Body of pancreas (tissue), 4 donors: ENCODE measurements at regions not wholly inside any gene's neighbourhood (a gene's known extent, or its start where the extent isn't known, plus 50 kb on each side); places are given as distances from the start of the nearest gene placed in this dataset.

Source experiments
- ATAC-seq: fragments of 150-250 bp; one replicate; pipeline ENCODE4 v1.9.1; 2016
- DNase-seq, 4 donors: peaks; one replicate each; pipeline ENCODE4 v3.0.0-alpha.2; 2019
- H3K27ac ChIP-seq, 4 donors: fragments of 200-600 bp; sonication (generic); 1 replicate in 3 of 4; 2 replicates in 1 of 4; pipeline versions ENCODE4 v1.5.1 to v1.6.1; 2016 to 2019; ENCODE audit warnings: mild to moderate bottlenecking in 1 of 4, mixed read lengths in 1 of 4, moderate library complexity in 1 of 4
- H3K27me3 ChIP-seq, 2 donors: fragments of 200-600 bp; sonication (generic); one replicate each; pipeline ENCODE4 v1.6.0; 2016; ENCODE audit warnings: mild to moderate bottlenecking in 1 of 2
- H3K36me3 ChIP-seq, 2 donors: fragments of 200-600 bp; sonication (generic); replicated peaks in 1 of 2; 2 replicates each; pipeline ENCODE4 v1.5.1; 2016; ENCODE audit warnings: low read depth in 2 of 2; ENCODE audit not compliant: insufficient read depth in 1 of 2
- H3K4me1 ChIP-seq: fragments of 200-600 bp; sonication (generic); one replicate; pipeline ENCODE4 v1.6.0; 2016
- H3K4me3 ChIP-seq, 2 donors: fragments of 200-600 bp; sonication (generic); 1 replicate in 1 of 2; 2 replicates in 1 of 2; pipeline ENCODE4 v1.5.1; 2016 to 2019
- H3K9me3 ChIP-seq, 3 donors: fragments of 200-600 bp; sonication (generic); 1 replicate in 2 of 3; 2 replicates in 1 of 3; pipeline ENCODE4 v1.5.1; 2016
- CTCF ChIP-seq, 7 experiments: fragments of 450-650 bp in 4 of 7; fragments of 200-600 bp in 3 of 7; sonication (generic) in 3 of 7; IDR thresholded peaks; one replicate each; pipeline ENCODE4 v1.5.1; 2016 to 2019; ENCODE audit warnings: antibody characterized with exemption in 7 of 7
- POLR2A ChIP-seq, 3 donors: fragments of 450-650 bp; IDR thresholded peaks; one replicate each; pipeline ENCODE4 v1.6.1; 2016; ENCODE audit warnings: antibody characterized with exemption in 3 of 3, mild to moderate bottlenecking in 2 of 3
- WGBS, 2 donors: methylation state at CpG; one replicate each; pipeline ENCODE4 v1.1.5; 2017; 5-methylcytosine and 5-hydroxymethylcytosine counted together
- intact Hi-C: fragments of 100-400 bp; cut with DNase I; formaldehyde crosslinking; loops from one replicate; pipeline ENCODE4 v1.15.1; 2023

GRCh38 chr1:38175121-38175520, 128.5 kb upstream of the POU3F1 start:
- intact Hi-C loops, result no loop called here
- Histone ChIP-seq H3K27me3 (no peaks in the 10 kb centered on the region), H3K9me3 (no peaks in the 10 kb centered on the region), H3K27ac (no peak overlapping the region), H3K4me3 (no peak overlapping the region), H3K4me1 (no peaks in the 10 kb centered on the region), H3K36me3 (no peaks in the 10 kb centered on the region)
- ATAC-seq (no peak), DNase-seq (no peak)
- 60 to 70% methylated on average over 9 of the region's 9 CpGs for WGBS, 2 donors
- TF ChIP-seq POLR2A (IDR thresholded peaks at IDR 0.05) (no peak), CTCF (IDR thresholded peaks at IDR 0.05) (no peak)

GRCh38 chr1:38173848-38174247, 127.3 kb upstream of the POU3F1 start:
- Histone ChIP-seq H3K4me1 (no peaks in the 10 kb centered on the region), H3K4me3 (no peak overlapping the region), H3K36me3 (no peaks in the 10 kb centered on the region), H3K9me3 (no peaks in the 10 kb centered on the region), H3K27me3 (no peaks in the 10 kb centered on the region), H3K27ac (no peak overlapping the region)
- 47 to 80% methylated on average over 4 to 5 of the region's 5 CpGs for WGBS, 2 donors
- DNase-seq (no peak), ATAC-seq (no peak)
- intact Hi-C loops, result no loop called here
- no peak for TF ChIP-seq CTCF (IDR thresholded peaks at IDR 0.05)

GRCh38 chr1:38173157-38173831, 126.7 kb upstream of the POU3F1 start:
- intact Hi-C loops, result no loop called here
- TF ChIP-seq CTCF (IDR thresholded peaks at IDR 0.05), result no peak
- DNase-seq, result no peak

GRCh38 chr1:38169121-38169520, 122.5 kb upstream of the POU3F1 start:
- intact Hi-C loops, result no loop called here
- Histone ChIP-seq H3K4me3 (no peak overlapping the region), H3K9me3 (no peaks in the 10 kb centered on the region), H3K36me3 (no peaks in the 10 kb centered on the region), H3K27ac (no peak overlapping the region), H3K4me1 (no peaks in the 10 kb centered on the region), H3K27me3 (no peaks in the 10 kb centered on the region)
- no peak for DNase-seq
- 82 to 91% methylated on average over 3 of the region's 3 CpGs for WGBS, 2 donors
- no peak for TF ChIP-seq POLR2A (IDR thresholded peaks at IDR 0.05)
- no peak for TF ChIP-seq CTCF (IDR thresholded peaks at IDR 0.05)
- no peak for ATAC-seq

More at GRCh38 chr1:38173157-38173831, 126.7 kb upstream of the POU3F1 start:
- Histone ChIP-seq H3K36me3 (no peaks in the 10 kb centered on the region), H3K4me1 (no peaks in the 10 kb centered on the region), H3K27ac (no peak overlapping the region), H3K27me3 (no peaks in the 10 kb centered on the region), H3K4me3 (no peak overlapping the region), H3K9me3 (no peaks in the 10 kb centered on the region)
- 54 to 79% methylated on average over 6 of the region's 6 CpGs for WGBS, 2 donors
- ATAC-seq, result no peak

DNA sequence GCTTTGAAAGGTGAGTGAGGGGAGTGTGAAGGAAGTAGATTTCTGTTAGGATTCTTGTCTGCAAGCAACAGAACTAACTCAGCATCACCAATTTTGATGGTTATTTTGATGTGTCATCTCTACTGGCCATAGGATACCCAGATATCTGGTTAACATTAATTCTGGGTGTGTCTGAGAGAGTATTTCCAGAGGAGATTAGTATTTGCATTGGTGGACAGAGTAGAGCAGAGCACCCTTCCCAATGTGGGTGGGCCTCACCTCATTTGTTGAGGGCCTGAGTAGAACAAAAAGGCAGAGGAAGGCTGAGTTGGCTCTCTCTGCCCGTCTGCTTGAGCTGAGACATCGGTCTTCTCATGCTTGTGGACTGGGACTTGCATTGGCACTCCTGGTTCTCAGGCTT, 121.8 kb upstream of the POU3F1 start:
- Histone ChIP-seq H3K27ac (no peak overlapping the region), H3K4me3 (no peak overlapping the region), H3K4me1 (no peaks in the 10 kb centered on the region), H3K27me3 (no peaks in the 10 kb centered on the region), H3K36me3 (no peaks in the 10 kb centered on the region), H3K9me3 (no peaks in the 10 kb centered on the region)
- WGBS, 2 donors, result 80 to 83% methylated on average over 2 of the region's 2 CpGs
- ATAC-seq, result no peak
- no peak for DNase-seq
- intact Hi-C loops, result no loop called here
- no peak for TF ChIP-seq CTCF (IDR thresholded peaks at IDR 0.05)
- TF ChIP-seq POLR2A (IDR thresholded peaks at IDR 0.05), result no peak
